ENCODE measurements at regions not wholly inside any gene's neighbourhood (a gene's known extent, or its start where the extent isn't known, plus 50 kb on each side); places are given as distances from the start of the nearest gene placed in this dataset.
"Not testable (repeated sequence)": the region's sequence is repeated elsewhere in the genome, so short reads cannot be mapped to it uniquely, and the experiment has no call there.

GRCh38 chr5:50898966-50899365 is 232.5 kb downstream of the PARP8 start:
- no peaks in the 10 kb centered on the region for H3K9me3 ChIP-seq (ENCODE audit: control insufficient read depth, low read length)
- H3K36me3 ChIP-seq (ENCODE audit: control insufficient read depth, insufficient read depth, low read length), result no peaks in the 10 kb centered on the region
- no peak overlapping the region for H3K4me3 ChIP-seq (ENCODE audit: extremely low read depth, insufficient read depth, low read length, poor library complexity, severe bottlenecking)
- H3K4me1 ChIP-seq (ENCODE audit: control insufficient read depth, insufficient read depth, low read length, poor library complexity, severe bottlenecking), result no peaks in the 10 kb centered on the region
- H3K27ac ChIP-seq (ENCODE audit: low read depth, low read length, severe bottlenecking), result no peak overlapping the region

- Histone ChIP-seq H3K36me3 (ENCODE audit: control insufficient read depth, insufficient read depth, low read length) (no peaks in the 10 kb centered on the region), H3K9me3 (ENCODE audit: control insufficient read depth, low read length) (no peaks in the 10 kb centered on the region), H3K4me1 (ENCODE audit: control insufficient read depth, insufficient read depth, low read length, poor library complexity, severe bottlenecking) (no peaks in the 10 kb centered on the region), H3K27ac (ENCODE audit: low read depth, low read length, severe bottlenecking) (no peak overlapping the region), H3K4me3 (ENCODE audit: extremely low read depth, insufficient read depth, low read length, poor library complexity, severe bottlenecking) (no peak overlapping the region)
- 67 to 100% methylated on average over 1 of the region's 3 CpGs for WGBS, 2 experiments (ENCODE audit: insufficient coverage in 2 of 2)
Measured at GRCh38 chr5:50900952-50901510, 234.6 kb downstream of the PARP8 start.

DNA sequence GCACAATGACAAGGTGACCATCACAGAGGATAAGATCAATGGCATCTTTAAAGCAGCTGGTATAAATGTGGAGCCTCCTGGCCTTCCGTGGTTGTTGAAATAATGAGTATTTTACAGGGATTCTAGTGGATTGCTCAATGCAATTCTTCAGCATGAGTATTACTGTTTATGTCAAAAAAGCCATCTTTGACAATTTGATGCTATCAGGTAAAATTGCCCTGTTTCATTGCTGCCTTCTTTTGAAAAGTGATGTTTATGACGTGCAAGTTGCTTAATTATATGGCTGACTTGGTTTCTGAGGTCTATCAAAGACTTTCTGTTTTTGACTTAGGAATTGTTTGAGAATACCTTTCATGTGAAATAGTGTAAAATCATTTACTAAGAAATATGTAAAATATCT is 237.2 kb downstream of the PARP8 start:
- 100% methylated on average over 1 of the region's 2 CpGs for WGBS, 2 experiments (ENCODE audit: insufficient coverage in 2 of 2)
- H3K27ac ChIP-seq (ENCODE audit: low read depth, low read length, severe bottlenecking), result no peak overlapping the region
- H3K36me3 ChIP-seq (ENCODE audit: control insufficient read depth, insufficient read depth, low read length), result no peaks in the 10 kb centered on the region
- H3K9me3 ChIP-seq (ENCODE audit: control insufficient read depth, low read length), result no peaks in the 10 kb centered on the region
- no peaks in the 10 kb centered on the region for H3K4me1 ChIP-seq (ENCODE audit: control insufficient read depth, insufficient read depth, low read length, poor library complexity, severe bottlenecking)
- no peak overlapping the region for H3K4me3 ChIP-seq (ENCODE audit: extremely low read depth, insufficient read depth, low read length, poor library complexity, severe bottlenecking)

- H3K4me1 ChIP-seq (ENCODE audit: control insufficient read depth, insufficient read depth, low read length, poor library complexity, severe bottlenecking), result no peaks in the 10 kb centered on the region
- H3K27ac ChIP-seq (ENCODE audit: low read depth, low read length, severe bottlenecking), result no peak overlapping the region
- no peak overlapping the region for H3K4me3 ChIP-seq (ENCODE audit: extremely low read depth, insufficient read depth, low read length, poor library complexity, severe bottlenecking)
- no peaks in the 10 kb centered on the region for H3K36me3 ChIP-seq (ENCODE audit: control insufficient read depth, insufficient read depth, low read length)
- H3K9me3 ChIP-seq (ENCODE audit: control insufficient read depth, low read length), result no peaks in the 10 kb centered on the region
- 91 to 100% methylated on average over 1 to 2 of the region's 2 CpGs for WGBS, 2 experiments (ENCODE audit: insufficient coverage in 2 of 2)
Measured at GRCh38 chr5:50905996-50906570, 239.6 kb downstream of the PARP8 start.

DNA sequence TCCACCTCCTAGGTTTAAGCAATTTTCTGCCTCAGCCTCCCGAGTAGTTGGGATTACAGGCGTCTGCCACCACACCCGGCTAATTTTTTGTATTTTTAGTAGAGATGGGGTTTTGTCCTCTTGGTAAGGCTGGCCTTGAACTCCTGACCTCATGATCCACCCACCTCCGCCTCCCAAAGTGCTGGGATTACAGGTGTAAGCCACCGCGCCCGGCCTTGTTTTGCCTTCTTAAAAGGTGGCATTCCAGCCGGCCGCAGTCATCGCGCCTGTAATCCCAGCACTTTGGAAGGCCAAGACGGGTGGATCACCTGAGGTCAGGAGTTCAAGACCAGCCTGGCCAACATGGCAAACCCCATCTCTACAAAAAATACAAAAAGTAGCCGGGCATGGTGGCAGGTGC is 253.7 kb downstream of the PARP8 start:
- H3K4me1 ChIP-seq (ENCODE audit: control insufficient read depth, insufficient read depth, low read length, poor library complexity, severe bottlenecking); H3K9me3 ChIP-seq (ENCODE audit: control insufficient read depth, low read length); H3K27ac ChIP-seq (ENCODE audit: low read depth, low read length, severe bottlenecking); H3K4me3 ChIP-seq (ENCODE audit: extremely low read depth, insufficient read depth, low read length, poor library complexity, severe bottlenecking); H3K36me3 ChIP-seq (ENCODE audit: control insufficient read depth, insufficient read depth, low read length): not testable (repeated sequence)
- WGBS, 2 experiments (ENCODE audit: insufficient coverage in 2 of 2), result 95 to 98% methylated on average over 6 to 9 of the region's 13 CpGs

GRCh38 chr5:50921366-50922133 is 255.1 kb downstream of the PARP8 start:
- no peak overlapping the region for H3K27ac ChIP-seq (ENCODE audit: low read depth, low read length, severe bottlenecking)
- H3K9me3 ChIP-seq (ENCODE audit: control insufficient read depth, low read length), result no peaks in the 10 kb centered on the region
- 91 to 94% methylated on average over 8 to 9 of the region's 20 CpGs for WGBS, 2 experiments (ENCODE audit: insufficient coverage in 2 of 2)
- no peaks in the 10 kb centered on the region for H3K4me1 ChIP-seq (ENCODE audit: control insufficient read depth, insufficient read depth, low read length, poor library complexity, severe bottlenecking)
- no peaks in the 10 kb centered on the region for H3K36me3 ChIP-seq (ENCODE audit: control insufficient read depth, insufficient read depth, low read length)
- no peak overlapping the region for H3K4me3 ChIP-seq (ENCODE audit: extremely low read depth, insufficient read depth, low read length, poor library complexity, severe bottlenecking)

DNA sequence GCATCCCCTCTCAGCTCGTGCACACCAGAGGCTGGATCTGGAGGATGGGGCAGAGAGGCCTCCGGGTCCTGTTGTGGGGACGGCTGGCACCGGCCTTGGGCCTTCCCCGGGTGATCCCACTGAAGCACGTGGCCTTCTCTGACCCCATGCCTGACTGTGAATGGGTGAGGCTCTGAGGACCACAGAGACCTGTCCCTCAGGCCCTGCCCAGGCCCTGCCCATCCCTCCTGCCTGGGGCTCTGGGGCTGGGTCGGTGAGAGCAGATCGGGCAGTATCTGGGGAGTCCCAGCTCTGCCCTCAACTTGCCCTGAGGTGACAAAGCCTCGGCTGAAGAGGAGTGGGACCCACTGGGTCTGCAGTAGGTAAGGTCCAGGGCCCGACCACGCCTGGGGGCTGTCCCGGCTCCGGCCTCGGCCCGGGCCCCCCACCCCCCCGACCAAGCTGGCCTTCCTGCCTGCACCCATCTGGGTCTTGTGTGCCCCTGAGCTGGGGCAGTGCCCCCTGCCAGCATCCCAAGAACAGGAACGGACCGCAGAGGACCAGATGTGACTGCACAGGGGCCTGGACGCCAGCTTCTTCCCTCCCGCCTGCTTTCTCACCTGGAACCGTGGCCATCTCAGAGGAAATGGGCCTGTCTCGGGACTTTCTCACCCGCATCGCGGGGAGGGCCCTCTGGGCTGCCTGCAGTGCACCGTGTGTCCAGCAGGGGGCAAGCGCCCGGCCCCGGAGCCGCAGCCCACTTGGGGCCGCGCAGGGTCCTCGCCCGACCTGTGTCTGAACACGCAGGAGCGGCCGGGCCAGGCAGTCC is 255.9 kb downstream of the PARP8 start:
- not testable (repeated sequence) for H3K9me3 ChIP-seq (ENCODE audit: control insufficient read depth, low read length)
- 54 to 69% methylated on average over 27 to 28 of the region's 37 CpGs for WGBS, 2 experiments (ENCODE audit: insufficient coverage in 2 of 2)

GRCh38 chr5:50922942-50923767 is 256.7 kb downstream of the PARP8 start:
- Histone ChIP-seq H3K4me3 (ENCODE audit: extremely low read depth, insufficient read depth, low read length, poor library complexity, severe bottlenecking) (no peak overlapping the region), H3K27ac (ENCODE audit: low read depth, low read length, severe bottlenecking) (no peak overlapping the region)
- 91 to 96% methylated on average over 23 to 27 of the region's 34 CpGs for WGBS, 2 experiments (ENCODE audit: insufficient coverage in 2 of 2)

More for the DNA sequence above, 255.9 kb downstream of the PARP8 start:
- H3K36me3 ChIP-seq (ENCODE audit: control insufficient read depth, insufficient read depth, low read length); H3K27ac ChIP-seq (ENCODE audit: low read depth, low read length, severe bottlenecking); H3K4me1 ChIP-seq (ENCODE audit: control insufficient read depth, insufficient read depth, low read length, poor library complexity, severe bottlenecking); H3K4me3 ChIP-seq (ENCODE audit: extremely low read depth, insufficient read depth, low read length, poor library complexity, severe bottlenecking): not testable (repeated sequence)

GRCh38 chr5:50923768-50924494 is 257.5 kb downstream of the PARP8 start:
- WGBS, 2 experiments (ENCODE audit: insufficient coverage in 2 of 2), result 91 to 94% methylated on average over 7 to 8 of the region's 18 CpGs
- Histone ChIP-seq H3K27ac (ENCODE audit: low read depth, low read length, severe bottlenecking) (no peak overlapping the region), H3K4me3 (ENCODE audit: extremely low read depth, insufficient read depth, low read length, poor library complexity, severe bottlenecking) (no peak overlapping the region), H3K9me3 (ENCODE audit: control insufficient read depth, low read length) (no peaks in the 10 kb centered on the region), H3K36me3 (ENCODE audit: control insufficient read depth, insufficient read depth, low read length) (no peaks in the 10 kb centered on the region), H3K4me1 (ENCODE audit: control insufficient read depth, insufficient read depth, low read length, poor library complexity, severe bottlenecking) (no peaks in the 10 kb centered on the region)

More at GRCh38 chr5:50922942-50923767, 256.7 kb downstream of the PARP8 start:
- H3K4me1 ChIP-seq (ENCODE audit: control insufficient read depth, insufficient read depth, low read length, poor library complexity, severe bottlenecking), result no peaks in the 10 kb centered on the region
- no peaks in the 10 kb centered on the region for H3K36me3 ChIP-seq (ENCODE audit: control insufficient read depth, insufficient read depth, low read length)
- no peaks in the 10 kb centered on the region for H3K9me3 ChIP-seq (ENCODE audit: control insufficient read depth, low read length)

GRCh38 chr5:50927953-50928352 is 261.5 kb downstream of the PARP8 start:
- Histone ChIP-seq H3K27ac (ENCODE audit: low read depth, low read length, severe bottlenecking) (no peak overlapping the region), H3K4me1 (ENCODE audit: control insufficient read depth, insufficient read depth, low read length, poor library complexity, severe bottlenecking) (no peaks in the 10 kb centered on the region), H3K9me3 (ENCODE audit: control insufficient read depth, low read length) (no peaks in the 10 kb centered on the region), H3K4me3 (ENCODE audit: extremely low read depth, insufficient read depth, low read length, poor library complexity, severe bottlenecking) (no peak overlapping the region), H3K36me3 (ENCODE audit: control insufficient read depth, insufficient read depth, low read length) (no peaks in the 10 kb centered on the region)
